ENCODE measurements at regions not wholly inside any gene's neighbourhood (a gene's known extent, or its start where the extent isn't known, plus 50 kb on each side); places are given as distances from the start of the nearest gene placed in this dataset.
A peak's percentile ranks its signal among the peaks of the same experiment; 100 is the strongest.

- Histone ChIP-seq H3K27me3 (no peaks in the 10 kb centered on the region), H3K4me1 (no peaks in the 10 kb centered on the region), H3K9me3 (no peaks in the 10 kb centered on the region), H3K36me3 (no peaks in the 10 kb centered on the region), H3K4me3 (no peak overlapping the region), H3K27ac (no peak overlapping the region)
- WGBS, 2 donors = 58 to 68% methylated on average over 28 to 34 of the region's 34 CpGs
- TF ChIP-seq, protein P1, sequence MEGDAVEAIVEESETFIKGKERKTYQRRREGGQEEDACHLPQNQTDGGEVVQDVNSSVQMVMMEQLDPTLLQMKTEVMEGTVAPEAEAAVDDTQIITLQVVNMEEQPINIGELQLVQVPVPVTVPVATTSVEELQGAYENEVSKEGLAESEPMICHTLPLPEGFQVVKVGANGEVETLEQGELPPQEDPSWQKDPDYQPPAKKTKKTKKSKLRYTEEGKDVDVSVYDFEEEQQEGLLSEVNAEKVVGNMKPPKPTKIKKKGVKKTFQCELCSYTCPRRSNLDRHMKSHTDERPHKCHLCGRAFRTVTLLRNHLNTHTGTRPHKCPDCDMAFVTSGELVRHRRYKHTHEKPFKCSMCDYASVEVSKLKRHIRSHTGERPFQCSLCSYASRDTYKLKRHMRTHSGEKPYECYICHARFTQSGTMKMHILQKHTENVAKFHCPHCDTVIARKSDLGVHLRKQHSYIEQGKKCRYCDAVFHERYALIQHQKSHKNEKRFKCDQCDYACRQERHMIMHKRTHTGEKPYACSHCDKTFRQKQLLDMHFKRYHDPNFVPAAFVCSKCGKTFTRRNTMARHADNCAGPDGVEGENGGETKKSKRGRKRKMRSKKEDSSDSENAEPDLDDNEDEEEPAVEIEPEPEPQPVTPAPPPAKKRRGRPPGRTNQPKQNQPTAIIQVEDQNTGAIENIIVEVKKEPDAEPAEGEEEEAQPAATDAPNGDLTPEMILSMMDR (IDR thresholded peaks at IDR 0.05) = peak; percentile 58 to 72 (median 70)
- DNase-seq (peak; percentile 35 to 89 (median 68)), ATAC-seq (peak in 3 of 4 donors; percentile 51 to 76 (median 59)), FAIRE-seq (no peak)
- intact Hi-C loops (cut with DNase I) = no loop called here
Measured at GRCh38 chr16:85393674-85394451, 219.3 kb upstream of the GSE1 start.

GRCh38 chr16:85394456-85395206, 218.5 kb upstream of the GSE1 start:
- H3K27me3 ChIP-seq = no peaks in the 10 kb centered on the region
- H3K27ac ChIP-seq = peak overlapping the region in 1 of 4 donors; percentile 12
- no peaks in the 10 kb centered on the region for H3K9me3 ChIP-seq
- TF ChIP-seq, protein P1 (IDR thresholded peaks at IDR 0.05) = no peak
- no peaks in the 10 kb centered on the region for H3K36me3 ChIP-seq
- DNase-seq (peak in 4 of 6 donors; percentile 9 to 42 (median 12)), ATAC-seq (no peak), FAIRE-seq (no peak)
- intact Hi-C loops (cut with DNase I) = no loop called here
- H3K4me3 ChIP-seq = no peak overlapping the region
- WGBS, 2 donors = 92 to 93% methylated on average over 21 of the region's 21 CpGs
- H3K4me1 ChIP-seq = no peaks in the 10 kb centered on the region

DNA sequence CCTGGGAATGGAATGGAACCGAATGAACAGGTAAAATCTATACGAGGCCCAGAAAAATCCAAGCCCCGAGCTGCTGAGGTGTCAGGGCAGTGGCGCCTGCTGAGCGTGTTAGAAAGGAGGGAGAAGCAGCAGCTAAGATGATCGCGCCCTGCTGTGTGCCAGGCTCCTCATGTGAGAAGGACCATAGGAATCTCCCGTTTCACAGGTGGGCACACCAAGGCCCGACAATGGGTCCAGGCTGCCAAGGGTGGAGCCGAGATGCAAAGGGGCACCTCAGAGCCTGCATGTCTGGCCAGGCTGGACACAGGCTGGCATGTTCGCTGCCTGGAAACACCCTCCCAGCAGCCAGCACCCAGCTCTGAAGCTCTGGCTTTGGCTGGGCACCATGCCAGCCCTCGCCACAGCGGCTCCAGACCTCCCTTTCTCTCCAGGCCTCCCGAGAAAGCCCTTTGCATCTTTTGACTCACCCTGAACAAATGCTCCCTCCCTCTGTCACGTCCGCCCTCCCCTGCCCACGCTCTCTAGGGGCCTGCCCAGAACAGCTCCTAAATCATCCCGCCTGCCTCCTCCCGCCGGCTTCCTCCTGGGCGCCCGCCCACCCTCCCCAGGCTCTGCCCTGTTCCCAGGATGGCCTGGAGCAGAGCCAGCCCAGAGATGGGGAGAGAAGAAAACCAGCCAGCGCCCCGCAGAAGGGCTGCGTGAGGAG, 217.8 kb upstream of the GSE1 start:
- DNase-seq (peak; percentile 37 to 81 (median 64)), FAIRE-seq (no peak), ATAC-seq (peak; percentile 44 to 79 (median 66))
- Histone ChIP-seq H3K4me1 (no peaks in the 10 kb centered on the region), H3K27me3 (no peaks in the 10 kb centered on the region), H3K4me3 (no peak overlapping the region), H3K36me3 (no peaks in the 10 kb centered on the region), H3K9me3 (no peaks in the 10 kb centered on the region), H3K27ac (peak overlapping the region in 1 of 4 donors; percentile 12)
- intact Hi-C loops (cut with DNase I) = no loop called here
- TF ChIP-seq, protein P1 (IDR thresholded peaks at IDR 0.05) = no peak
- WGBS, 2 donors = 61 to 62% methylated on average over 25 of the region's 25 CpGs

GRCh38 chr16:85395913-85396878, 216.9 kb upstream of the GSE1 start:
- no peak overlapping the region for H3K4me3 ChIP-seq
- intact Hi-C loops (cut with DNase I) = no loop called here
- ATAC-seq = no peak

More at GRCh38 chr16:85395913-85396878, 216.9 kb upstream of the GSE1 start:
- DNase-seq (peak in 5 of 6 donors; percentile 11 to 69 (median 33)), FAIRE-seq (no peak)
- WGBS, 2 donors = 79 to 85% methylated on average over 24 of the region's 24 CpGs
- no peaks in the 10 kb centered on the region for H3K4me1 ChIP-seq
- H3K27ac ChIP-seq = peak overlapping the region in 1 of 4 donors; percentile 12
- no peaks in the 10 kb centered on the region for H3K27me3 ChIP-seq
- no peaks in the 10 kb centered on the region for H3K9me3 ChIP-seq
- TF ChIP-seq, protein P1 (IDR thresholded peaks at IDR 0.05) = no peak
- no peaks in the 10 kb centered on the region for H3K36me3 ChIP-seq

Measured in pancreas (tissue), 10 donors.